GM06990 (cell line): ENCODE measurements at regions not wholly inside any gene's neighbourhood (a gene's known extent, or its start where the extent isn't known, plus 50 kb on each side); places are given as distances from the start of the nearest gene placed in this dataset.

ENCODE experiments used
- DNase-seq: peaks from one replicate; pipeline ENCODE4 v3.0.0-alpha.2; 2011; ENCODE audit not compliant: insufficient read length; ENCODE audit errors: extremely low read depth
- H3K27me3 ChIP-seq: replicated peaks from 2 replicates; pipeline ENCODE4 v1.6.0; 2011; ENCODE audit warnings: low read length; ENCODE audit not compliant: control insufficient read depth, insufficient read depth
- H3K36me3 ChIP-seq: 2 replicates; pipeline ENCODE4 v1.5.1; 2011; ENCODE audit warnings: low read length; ENCODE audit not compliant: control insufficient read depth, insufficient read depth
- H3K4me3 ChIP-seq: replicated peaks from 2 replicates; pipeline ENCODE4 v1.5.1; 2011; ENCODE audit warnings: low read depth, mild to moderate bottlenecking, control low read depth, low read length
- CTCF ChIP-seq: IDR thresholded peaks from 2 replicates; pipeline ENCODE4 v1.5.1; 2011; ENCODE audit warnings: low read length, control low read depth, mild to moderate bottlenecking, inconsistent platforms; ENCODE audit not compliant: insufficient read depth, poor library complexity, severe bottlenecking

GRCh38 chr11:127574478-127574877 is 573.9 kb upstream of the KIRREL3 start:
- Histone ChIP-seq H3K36me3 (no peaks in the 10 kb centered on the region), H3K4me3 (no peak overlapping the region), H3K27me3 (no peaks in the 10 kb centered on the region)
- TF ChIP-seq CTCF = no peak
- DNase-seq = no peak

GRCh38 chr11:127568891-127569290 is 568.3 kb upstream of the KIRREL3 start:
- TF ChIP-seq CTCF = no peak
- Histone ChIP-seq H3K4me3 (no peak overlapping the region), H3K27me3 (no peaks in the 10 kb centered on the region), H3K36me3 (no peaks in the 10 kb centered on the region)
- no peak for DNase-seq

DNA sequence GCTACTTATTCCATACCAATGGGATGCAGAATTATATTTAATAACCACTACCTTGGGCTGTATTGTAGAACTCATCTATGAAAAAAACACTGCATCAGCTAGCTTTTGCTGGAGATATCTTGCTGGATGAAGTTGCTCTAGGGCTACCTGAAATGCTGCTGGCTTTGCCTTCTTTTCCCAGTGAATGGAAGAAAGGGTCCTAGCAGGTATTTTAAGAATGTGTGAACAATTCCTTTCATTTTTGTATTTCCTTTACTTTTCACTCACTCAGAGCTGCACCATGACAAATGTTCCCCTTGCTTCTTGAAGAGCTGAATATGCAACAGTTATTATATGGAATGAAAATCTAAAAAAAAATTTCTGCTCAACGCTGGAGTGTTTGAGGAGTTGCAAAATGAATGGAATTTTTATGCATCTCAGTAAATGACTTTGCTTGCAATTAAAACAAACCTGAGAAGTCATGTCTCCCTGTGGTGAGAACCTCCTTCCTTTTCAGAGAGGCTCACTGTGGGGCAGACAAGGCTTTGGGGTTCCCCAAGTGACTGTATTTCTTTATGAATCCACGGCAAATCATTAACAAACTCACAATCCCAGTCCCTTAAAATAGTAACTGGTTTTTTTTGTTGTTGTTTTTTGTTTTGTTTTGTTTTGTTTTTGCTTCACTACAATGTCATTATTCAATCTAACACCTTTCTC is 566.8 kb upstream of the KIRREL3 start:
- H3K27me3 ChIP-seq = no peaks in the 10 kb centered on the region
- DNase-seq = no peak
- no peak overlapping the region for H3K4me3 ChIP-seq
- no peak for TF ChIP-seq CTCF
- no peaks in the 10 kb centered on the region for H3K36me3 ChIP-seq

DNA sequence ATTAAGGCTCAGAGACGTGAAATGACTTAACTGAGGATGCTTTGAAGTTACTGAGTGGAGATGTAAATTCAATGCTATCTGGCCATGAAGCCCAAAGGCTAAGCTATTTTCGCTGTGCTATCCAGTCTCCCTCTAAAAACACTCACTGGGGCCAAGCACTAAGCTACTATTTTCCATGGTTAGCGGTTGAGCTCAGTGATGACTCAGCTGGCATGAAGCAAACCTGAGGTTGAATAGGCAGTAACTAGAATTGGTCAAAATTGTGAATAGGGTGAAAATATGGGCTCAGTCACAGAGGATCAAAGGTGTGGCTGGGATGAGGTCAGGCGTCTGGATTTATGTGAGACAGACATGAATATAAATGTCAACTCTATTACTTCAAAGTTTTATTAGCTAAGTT is 564.2 kb upstream of the KIRREL3 start:
- DNase-seq = no peak

GRCh38 chr11:127559978-127560377 is 559.4 kb upstream of the KIRREL3 start:
- no peak for TF ChIP-seq CTCF
- Histone ChIP-seq H3K36me3 (no peaks in the 10 kb centered on the region), H3K27me3 (no peaks in the 10 kb centered on the region), H3K4me3 (no peak overlapping the region)
- DNase-seq = no peak

More for the DNA sequence above, 564.2 kb upstream of the KIRREL3 start:
- Histone ChIP-seq H3K36me3 (no peaks in the 10 kb centered on the region), H3K4me3 (no peak overlapping the region), H3K27me3 (no peaks in the 10 kb centered on the region)
- TF ChIP-seq CTCF = no peak

DNA sequence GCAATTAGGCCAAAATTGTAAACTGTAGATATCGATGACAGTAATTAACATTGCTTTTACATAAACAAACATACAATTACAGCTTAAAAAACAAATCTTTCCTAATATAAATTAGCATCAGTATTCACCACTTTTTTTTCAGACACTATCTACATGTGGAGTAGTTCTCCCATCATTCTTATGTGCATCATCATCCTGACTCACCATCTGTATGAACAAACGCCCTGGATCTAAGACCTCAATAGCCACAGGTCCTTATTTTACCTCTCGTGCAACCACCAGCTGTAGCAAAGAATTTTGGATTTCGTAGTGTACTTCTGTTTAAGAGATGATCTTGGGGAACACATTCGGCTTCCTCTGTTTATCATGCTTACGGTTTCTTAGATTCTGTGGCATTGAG is 551.9 kb upstream of the KIRREL3 start:
- H3K36me3 ChIP-seq = no peaks in the 10 kb centered on the region
- no peak overlapping the region for H3K4me3 ChIP-seq
- no peak for DNase-seq
- no peak for TF ChIP-seq CTCF
- no peaks in the 10 kb centered on the region for H3K27me3 ChIP-seq
